HFFc6 (cell line): ENCODE measurements at regions not wholly inside any gene's neighbourhood (a gene's known extent, or its start where the extent isn't known, plus 50 kb on each side); places are given as distances from the start of the nearest gene placed in this dataset.
"Not testable (repeated sequence)": the region's sequence is repeated elsewhere in the genome, so short reads cannot be mapped to it uniquely, and the experiment has no call there.

ENCODE experiments used
- DNase-seq: peaks from one replicate; pipeline ENCODE4 v3.0.0-alpha.2; 2018
- H3K27ac Mint-ChIP-seq: 2 replicates; pipeline ENCODE4 v1.8.0; 2020; ENCODE audit warnings: mild to moderate bottlenecking, mixed read lengths
- H3K27me3 Mint-ChIP-seq: 2 replicates; pipeline ENCODE4 v1.8.0; 2021; ENCODE audit warnings: mild to moderate bottlenecking, moderate library complexity, mixed read lengths; ENCODE audit not compliant: insufficient read depth
- H3K36me3 Mint-ChIP-seq: 2 replicates; pipeline ENCODE4 v1.8.0; 2021; ENCODE audit warnings: low read depth, mixed read lengths
- H3K4me1 Mint-ChIP-seq: 2 replicates; pipeline ENCODE4 v1.8.0; 2020; ENCODE audit warnings: low read depth, mixed read lengths
- H3K4me3 Mint-ChIP-seq: 2 replicates; pipeline ENCODE4 v1.8.0; 2020; ENCODE audit warnings: mild to moderate bottlenecking, moderate library complexity, mixed read lengths
- H3K9me3 Mint-ChIP-seq: 2 replicates; pipeline ENCODE4 v1.8.0; 2020; ENCODE audit warnings: mild to moderate bottlenecking, mixed read lengths

GRCh38 chr5:176018598-176018997 is 50.5 kb upstream of the THOC3 start:
- not testable (repeated sequence) for H3K27me3 Mint-ChIP-seq, H3K36me3 Mint-ChIP-seq, H3K9me3 Mint-ChIP-seq, H3K4me3 Mint-ChIP-seq, H3K4me1 Mint-ChIP-seq, H3K27ac Mint-ChIP-seq, DNase-seq

GRCh38 chr5:176020852-176021251 is 52.7 kb upstream of the THOC3 start:
- not testable (repeated sequence) for H3K4me1 Mint-ChIP-seq, DNase-seq, H3K36me3 Mint-ChIP-seq, H3K27ac Mint-ChIP-seq, H3K9me3 Mint-ChIP-seq, H3K27me3 Mint-ChIP-seq, H3K4me3 Mint-ChIP-seq

GRCh38 chr5:176023535-176023934 is 55.4 kb upstream of the THOC3 start:
- DNase-seq, H3K4me3 Mint-ChIP-seq, H3K36me3 Mint-ChIP-seq, H3K4me1 Mint-ChIP-seq, H3K27ac Mint-ChIP-seq, H3K9me3 Mint-ChIP-seq, H3K27me3 Mint-ChIP-seq: not testable (repeated sequence)

- H3K27ac Mint-ChIP-seq, H3K36me3 Mint-ChIP-seq, H3K9me3 Mint-ChIP-seq, H3K4me3 Mint-ChIP-seq, H3K4me1 Mint-ChIP-seq, DNase-seq, H3K27me3 Mint-ChIP-seq: not testable (repeated sequence)
Measured at GRCh38 chr5:176029445-176029844, 61.3 kb upstream of the THOC3 start.

GRCh38 chr5:176030361-176031117 is 62.4 kb upstream of the THOC3 start:
- not testable (repeated sequence) for H3K4me1 Mint-ChIP-seq, H3K27ac Mint-ChIP-seq, H3K36me3 Mint-ChIP-seq, DNase-seq, H3K4me3 Mint-ChIP-seq, H3K9me3 Mint-ChIP-seq, H3K27me3 Mint-ChIP-seq

- H3K36me3 Mint-ChIP-seq, H3K27me3 Mint-ChIP-seq, H3K4me1 Mint-ChIP-seq, H3K27ac Mint-ChIP-seq, H3K9me3 Mint-ChIP-seq, H3K4me3 Mint-ChIP-seq, DNase-seq: not testable (repeated sequence)
Measured at GRCh38 chr5:176031118-176031510, 63.0 kb upstream of the THOC3 start.

- not testable (repeated sequence) for H3K36me3 Mint-ChIP-seq, H3K27ac Mint-ChIP-seq, H3K4me3 Mint-ChIP-seq, H3K27me3 Mint-ChIP-seq, H3K9me3 Mint-ChIP-seq, H3K4me1 Mint-ChIP-seq, DNase-seq
Measured at GRCh38 chr5:176033186-176033585, 65.1 kb upstream of the THOC3 start.

DNA sequence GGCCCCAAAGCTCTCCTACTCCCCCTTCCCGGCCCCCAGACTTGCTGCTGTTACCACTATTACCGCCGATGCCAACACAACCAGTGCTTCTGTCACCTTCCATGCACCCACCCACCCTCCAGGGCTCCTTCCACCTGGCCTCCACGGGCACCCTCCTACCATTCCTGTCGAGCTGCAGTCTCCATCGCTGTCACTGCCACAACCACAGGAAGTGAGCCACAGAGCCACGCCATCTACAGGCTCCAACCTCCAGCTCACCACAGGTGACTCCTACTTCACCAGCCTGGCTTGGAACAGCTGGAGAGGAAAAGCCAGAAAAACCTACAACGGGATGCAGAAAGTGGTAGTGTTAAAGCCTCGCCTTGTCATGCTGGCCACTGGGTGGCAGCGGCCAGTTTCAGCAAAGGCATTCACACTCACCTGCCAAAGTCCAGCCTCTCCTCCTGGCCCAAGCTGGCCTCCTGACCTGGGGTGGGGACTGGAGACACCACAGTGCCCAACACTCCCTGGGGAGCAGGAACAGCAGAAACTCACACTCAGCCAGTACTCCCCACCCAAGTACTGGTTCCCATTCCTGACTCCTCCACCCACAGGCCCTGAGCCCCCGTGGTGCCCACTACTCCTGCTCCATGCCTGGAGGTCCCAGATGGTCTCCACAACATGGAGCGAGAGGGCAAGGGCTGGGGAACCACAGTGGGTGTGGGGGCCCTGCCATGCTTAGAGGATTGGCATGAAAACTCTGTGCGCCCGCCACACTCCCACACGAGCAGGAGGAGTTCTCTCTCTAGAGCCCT is 66.5 kb upstream of the THOC3 start:
- not testable (repeated sequence) for H3K4me3 Mint-ChIP-seq, H3K9me3 Mint-ChIP-seq, H3K27me3 Mint-ChIP-seq

GRCh38 chr5:176035201-176035530 is 67.1 kb upstream of the THOC3 start:
- H3K4me3 Mint-ChIP-seq, H3K27ac Mint-ChIP-seq, H3K27me3 Mint-ChIP-seq: not testable (repeated sequence)

More for the DNA sequence above, 66.5 kb upstream of the THOC3 start:
- H3K4me1 Mint-ChIP-seq, DNase-seq, H3K27ac Mint-ChIP-seq, H3K36me3 Mint-ChIP-seq: not testable (repeated sequence)

GRCh38 chr5:176035816-176036308 is 67.7 kb upstream of the THOC3 start:
- H3K27me3 Mint-ChIP-seq, H3K36me3 Mint-ChIP-seq, DNase-seq, H3K4me3 Mint-ChIP-seq, H3K27ac Mint-ChIP-seq, H3K9me3 Mint-ChIP-seq, H3K4me1 Mint-ChIP-seq: not testable (repeated sequence)

More at GRCh38 chr5:176035201-176035530, 67.1 kb upstream of the THOC3 start:
- not testable (repeated sequence) for H3K9me3 Mint-ChIP-seq, H3K4me1 Mint-ChIP-seq, H3K36me3 Mint-ChIP-seq, DNase-seq

DNA sequence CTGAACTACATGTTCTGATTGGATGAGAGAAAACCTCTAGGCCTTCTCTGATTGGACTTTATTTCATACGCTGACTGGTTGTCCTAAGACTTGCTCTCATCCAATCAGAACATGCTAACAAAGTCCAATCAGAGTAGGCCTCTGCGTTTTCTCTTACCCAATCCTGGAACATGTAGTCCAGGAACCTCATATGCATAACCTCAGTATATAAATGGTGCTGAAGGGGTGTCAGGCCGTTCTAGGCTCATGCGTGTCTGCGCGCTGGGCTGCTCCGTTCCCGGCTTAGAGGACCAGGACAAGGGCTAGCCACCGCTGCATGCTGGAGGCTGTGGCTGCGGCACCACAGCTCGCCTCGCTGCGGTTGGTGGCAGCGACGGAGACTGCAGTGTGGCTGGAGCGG is 68.3 kb upstream of the THOC3 start:
- H3K4me1 Mint-ChIP-seq, H3K36me3 Mint-ChIP-seq, H3K4me3 Mint-ChIP-seq, DNase-seq, H3K9me3 Mint-ChIP-seq, H3K27ac Mint-ChIP-seq, H3K27me3 Mint-ChIP-seq: not testable (repeated sequence)

- H3K4me3 Mint-ChIP-seq, H3K27me3 Mint-ChIP-seq, H3K9me3 Mint-ChIP-seq, H3K27ac Mint-ChIP-seq, H3K4me1 Mint-ChIP-seq, DNase-seq, H3K36me3 Mint-ChIP-seq: not testable (repeated sequence)
Measured at GRCh38 chr5:176037190-176037589, 69.1 kb upstream of the THOC3 start.

DNA sequence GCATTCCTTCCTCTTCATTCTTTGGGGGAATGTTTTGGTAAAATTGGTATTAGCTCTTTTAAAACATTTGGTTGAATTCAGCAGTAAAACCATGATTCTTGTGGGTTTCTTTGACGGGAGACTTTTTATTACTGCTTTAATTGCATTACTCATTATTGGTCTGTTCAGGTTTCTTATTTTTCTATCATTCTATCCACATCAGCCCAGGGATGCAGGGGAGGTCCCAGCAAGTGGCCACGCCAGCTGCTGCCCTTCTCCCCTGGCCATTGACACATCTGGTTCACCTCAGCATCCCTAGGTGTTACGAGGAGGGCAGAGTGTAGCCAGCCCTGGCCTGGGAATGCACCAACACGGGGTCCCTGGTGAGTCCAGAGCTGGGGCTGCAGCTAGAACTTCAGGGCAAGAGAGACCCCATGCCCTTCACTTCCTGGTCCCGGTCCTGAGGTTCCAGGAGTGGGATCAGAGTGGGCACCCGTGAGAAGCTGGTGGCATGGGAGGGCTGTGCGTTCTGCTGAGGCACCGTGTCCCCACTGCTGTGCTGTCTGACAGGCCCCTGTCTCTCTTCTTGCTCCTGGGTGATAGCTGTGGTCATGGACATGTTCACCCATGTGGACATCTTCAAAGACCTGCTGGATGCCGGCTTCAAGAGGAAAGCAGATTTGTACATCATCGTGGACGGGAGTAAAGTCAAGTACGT is 72.1 kb upstream of the THOC3 start:
- not testable (repeated sequence) for H3K27me3 Mint-ChIP-seq

More for the DNA sequence above, 72.1 kb upstream of the THOC3 start:
- DNase-seq, H3K4me3 Mint-ChIP-seq, H3K36me3 Mint-ChIP-seq, H3K9me3 Mint-ChIP-seq, H3K27ac Mint-ChIP-seq, H3K4me1 Mint-ChIP-seq: not testable (repeated sequence)
